NCI-H2081 treated with DMSO at 0.1 percent for 48 hours (cell line): ENCODE measurements at regions not wholly inside any gene's neighbourhood (a gene's known extent, or its start where the extent isn't known, plus 50 kb on each side); places are given as distances from the start of the nearest gene placed in this dataset.
"Not testable (repeated sequence)": the region's sequence is repeated elsewhere in the genome, so short reads cannot be mapped to it uniquely, and the experiment has no call there.

Experiments used
- DNase-seq: peaks from one replicate; lab custom pipeline; 2025; lab: John Stamatoyannopoulos, UW

DNA sequence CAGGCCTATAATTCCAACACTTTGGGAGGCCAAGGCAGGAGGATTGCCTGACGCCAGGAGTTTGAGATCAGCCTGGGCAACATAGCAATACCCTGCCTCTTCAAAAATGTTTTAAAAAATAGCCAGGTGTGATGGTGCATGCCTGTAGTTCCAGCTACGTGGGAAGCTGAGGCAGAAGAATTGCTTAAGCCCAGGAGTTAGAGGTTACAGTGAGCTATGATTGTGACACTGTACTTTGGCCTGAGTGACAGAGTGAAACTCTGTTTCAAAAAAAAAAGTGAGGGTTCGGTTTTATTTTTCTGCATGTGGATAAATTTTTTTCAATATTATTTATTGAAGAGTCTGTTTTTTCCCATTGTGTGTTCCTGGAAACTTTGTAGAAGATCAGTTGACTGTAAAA lies 208.1 kb downstream of the SLC4A3 start:
- DNase-seq = no peak

- no peak for DNase-seq
These were observed 209.3 kb downstream of the SLC4A3 start for GRCh38 chr2:219836647-219837177.

DNA sequence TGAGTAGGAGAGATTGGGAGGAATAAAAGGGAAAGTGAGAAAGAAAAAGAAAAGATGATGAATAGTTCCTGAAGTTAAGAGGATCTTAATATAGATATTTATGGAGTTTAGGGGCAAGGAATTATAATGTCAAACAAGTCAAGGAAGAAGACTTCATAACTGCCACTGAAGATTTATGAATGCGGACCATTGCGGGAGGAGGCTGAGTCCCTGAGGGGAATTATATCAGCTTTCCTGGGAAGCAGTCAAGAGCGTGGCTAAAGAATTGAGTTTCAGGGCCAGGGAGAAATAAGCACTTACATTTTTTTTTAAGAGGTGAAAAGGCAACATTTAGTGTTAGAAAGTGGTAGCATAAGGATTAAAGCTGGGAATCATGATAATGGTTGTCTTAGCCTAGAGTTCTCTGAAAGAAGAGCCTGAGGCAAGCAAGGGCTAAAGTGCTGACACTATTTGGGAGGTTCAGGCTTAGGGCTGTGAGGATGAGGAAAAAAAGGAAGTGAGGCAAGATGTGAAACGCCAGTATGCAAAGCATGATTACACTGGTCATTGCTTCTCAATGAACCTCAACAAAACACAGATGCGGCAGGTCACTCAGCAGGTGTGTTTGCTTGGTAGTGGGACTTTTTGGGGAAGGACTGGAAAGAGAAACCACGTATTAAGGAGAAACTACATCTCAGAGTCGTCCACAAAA lies 217.1 kb downstream of the SLC4A3 start:
- DNase-seq = no peak

DNA sequence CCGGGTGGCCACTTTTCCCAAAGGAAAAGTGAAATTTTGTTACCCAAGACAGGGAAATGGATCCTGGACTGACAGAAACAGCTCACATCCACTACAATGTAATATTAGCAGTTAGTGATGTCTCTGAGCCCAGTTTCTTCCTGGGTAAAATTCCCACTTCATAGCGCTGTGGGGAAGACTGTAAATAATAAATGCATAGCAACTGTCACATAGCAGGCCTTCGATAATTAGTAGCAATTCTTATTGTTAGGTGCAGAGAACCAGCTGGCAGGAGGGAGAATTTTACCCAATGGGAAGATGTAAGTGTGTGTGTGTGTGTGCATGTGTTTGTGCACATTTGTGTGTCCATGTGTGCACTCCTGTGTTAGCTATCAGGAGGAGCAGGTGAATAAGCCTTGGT lies 221.5 kb downstream of the SLC4A3 start:
- no peak for DNase-seq

DNA sequence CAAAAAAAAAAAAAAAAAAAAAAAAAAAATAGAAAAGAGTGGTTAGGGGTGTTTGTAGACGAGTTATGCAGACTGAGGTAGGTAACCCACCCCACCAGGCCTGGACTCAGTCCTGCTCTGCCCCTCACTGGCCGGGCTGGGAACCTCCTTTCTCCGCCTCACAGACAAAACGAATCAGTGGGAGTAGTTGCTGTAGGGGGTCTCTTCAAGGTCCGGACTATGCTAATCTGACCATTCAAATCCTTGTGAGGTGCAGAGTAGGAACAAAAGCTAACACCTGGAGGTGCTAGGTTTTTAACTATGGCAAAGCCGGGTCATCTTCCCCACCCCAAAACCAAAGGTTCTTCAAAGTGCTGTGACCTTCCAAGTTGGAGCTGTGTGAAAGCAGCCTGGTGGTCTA lies 223.7 kb downstream of the SLC4A3 start:
- DNase-seq = no peak

DNA sequence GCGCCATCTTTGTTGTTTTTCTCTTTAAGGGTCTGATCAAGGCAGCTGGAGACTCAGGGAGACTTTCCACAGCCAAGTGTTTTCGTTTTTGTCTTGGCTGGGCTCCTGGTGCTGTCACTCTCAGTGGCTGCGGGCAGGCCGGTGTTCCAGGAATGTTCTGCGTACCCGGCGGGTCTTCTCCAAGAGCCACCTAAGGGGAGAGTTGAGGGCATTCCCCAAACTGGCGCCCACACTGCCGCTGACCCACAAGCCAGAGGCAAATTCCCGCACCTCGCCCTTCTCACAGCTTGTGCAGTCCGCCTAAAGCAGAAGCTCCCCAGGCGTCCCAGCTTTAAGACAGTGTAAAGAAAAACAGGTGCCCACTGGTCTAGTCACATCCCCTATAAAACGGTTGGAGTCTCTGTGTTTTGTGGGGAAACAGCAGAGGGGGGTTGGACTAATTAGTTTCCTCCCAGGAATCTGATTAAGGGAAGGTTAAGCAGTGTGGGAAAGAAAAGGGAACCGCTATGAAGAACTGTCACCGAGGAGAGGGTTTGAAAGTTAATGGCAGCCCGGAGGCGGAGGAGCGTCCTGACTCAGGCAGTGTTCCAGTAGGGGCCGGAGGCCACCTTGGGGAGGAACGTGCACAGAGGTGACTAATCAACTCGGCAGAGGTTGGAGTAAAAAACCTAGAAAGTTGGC lies 224.5 kb downstream of the SLC4A3 start:
- DNase-seq = no peak

- DNase-seq = no peak
These were observed 225.2 kb downstream of the SLC4A3 start for GRCh38 chr2:219852626-219853025.

DNA sequence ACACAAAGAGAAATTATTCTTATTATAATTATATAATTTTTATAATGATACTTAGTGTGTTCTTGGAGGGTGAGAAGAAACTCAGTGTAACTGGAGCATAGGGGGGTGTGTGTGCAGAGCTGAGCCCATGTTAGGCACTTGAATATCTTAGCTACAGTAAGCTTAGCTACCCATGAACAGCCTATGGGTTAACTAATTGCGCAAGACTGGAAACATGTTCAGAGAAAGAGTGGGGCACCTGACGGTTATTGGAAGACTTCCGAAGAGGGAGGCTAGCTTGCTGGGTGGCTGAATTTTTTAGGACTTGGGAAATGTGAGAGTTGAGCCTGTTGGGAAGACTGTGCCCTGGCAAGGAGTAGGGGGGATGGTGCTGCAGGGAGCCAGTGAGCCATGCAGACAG lies 229.2 kb downstream of the SLC4A3 start:
- DNase-seq = no peak

DNA sequence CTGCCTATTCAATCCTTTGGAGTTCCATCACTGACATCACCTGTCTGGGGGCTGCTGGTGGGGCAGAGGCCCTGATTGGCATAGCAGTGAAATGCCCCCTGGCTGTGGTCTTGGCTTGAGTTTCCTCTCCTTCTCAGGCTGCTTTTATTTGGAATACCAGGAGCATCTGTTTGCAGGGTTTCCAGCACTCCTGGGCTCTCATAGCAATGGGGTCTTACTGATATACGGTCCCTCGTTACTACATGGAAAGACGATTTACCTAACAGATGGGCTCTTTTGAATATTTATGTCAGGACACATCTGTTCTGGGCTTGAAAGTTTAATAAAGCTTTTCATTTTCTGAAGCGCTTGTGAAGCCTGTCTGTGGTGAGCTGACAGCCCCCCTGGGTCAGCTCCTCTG lies 230.3 kb downstream of the SLC4A3 start:
- no peak for DNase-seq

DNA sequence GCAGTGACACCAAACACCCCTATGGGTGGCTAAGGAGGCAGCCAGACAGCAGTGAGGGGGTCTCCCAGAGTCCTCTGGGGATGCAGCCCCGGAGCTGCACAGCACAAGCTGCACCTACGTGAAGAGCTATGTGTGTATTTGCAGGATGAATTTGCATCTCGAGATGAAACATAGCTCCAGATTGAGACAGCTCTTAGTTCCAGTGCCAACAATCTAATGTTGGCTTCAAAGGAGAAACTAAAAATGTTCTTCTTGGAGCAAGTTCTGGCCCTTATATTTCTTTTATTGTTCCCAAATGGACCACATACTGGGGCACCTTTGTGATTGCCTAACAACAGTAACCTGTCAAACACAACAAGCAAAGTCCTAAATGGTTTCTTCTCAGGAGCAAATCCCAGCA lies 233.9 kb downstream of the SLC4A3 start:
- DNase-seq = no peak

- DNase-seq = no peak
These were observed 236.7 kb downstream of the SLC4A3 start for GRCh38 chr2:219864154-219864553.

DNA sequence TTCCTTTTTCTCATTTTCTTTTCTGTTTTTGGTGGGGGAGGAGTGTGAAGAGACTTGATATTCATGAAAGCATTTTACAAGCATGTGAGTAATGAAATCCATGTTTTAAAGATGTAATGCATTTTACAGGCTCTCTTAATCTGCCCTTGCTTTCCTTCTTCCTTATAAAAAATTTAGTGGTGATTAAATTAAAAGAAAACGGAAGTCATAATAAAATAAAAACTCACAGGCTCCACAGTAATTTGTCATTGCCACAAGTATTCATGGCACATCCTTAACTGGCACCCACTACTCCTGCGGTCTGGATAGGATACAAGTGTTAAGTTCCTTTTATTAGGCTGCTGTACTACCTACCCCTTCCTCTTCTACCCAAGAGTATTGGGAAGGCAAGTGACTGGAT lies 241.2 kb downstream of the SLC4A3 start:
- DNase-seq = no peak

GRCh38 chr2:219870041-219870440 lies 242.6 kb downstream of the SLC4A3 start:
- DNase-seq = no peak

GRCh38 chr2:219871351-219871750 lies 243.9 kb downstream of the SLC4A3 start:
- DNase-seq = no peak

GRCh38 chr2:219875036-219875435 lies 247.6 kb downstream of the SLC4A3 start:
- no peak for DNase-seq

- DNase-seq = not testable (repeated sequence)
These were observed 248.6 kb downstream of the SLC4A3 start for GRCh38 chr2:219875986-219876385.

- no peak for DNase-seq
These were observed 249.5 kb downstream of the SLC4A3 start for GRCh38 chr2:219876931-219877330.

DNA sequence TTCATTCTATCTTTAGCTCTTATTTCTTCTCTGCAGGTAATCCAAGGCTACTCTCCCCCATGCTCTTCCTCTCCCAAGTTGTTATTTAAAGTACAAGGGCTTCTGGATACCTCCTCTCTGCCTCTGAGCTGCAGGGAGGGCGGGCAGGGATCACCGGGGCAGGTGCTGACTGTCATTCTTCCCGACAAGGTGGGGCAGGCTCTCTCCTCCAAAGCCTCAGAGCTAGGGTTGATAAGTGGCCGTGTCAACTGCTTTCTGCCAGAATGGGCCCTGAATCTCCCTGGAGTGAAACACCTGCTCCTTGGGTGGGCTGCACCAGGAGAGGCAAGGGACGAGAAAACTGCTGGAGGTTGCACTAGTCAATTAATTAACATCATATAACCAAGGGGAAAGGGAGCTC lies 250.3 kb downstream of the SLC4A3 start:
- DNase-seq = no peak

GRCh38 chr2:219878516-219878915 lies 251.1 kb downstream of the SLC4A3 start:
- DNase-seq = no peak

DNA sequence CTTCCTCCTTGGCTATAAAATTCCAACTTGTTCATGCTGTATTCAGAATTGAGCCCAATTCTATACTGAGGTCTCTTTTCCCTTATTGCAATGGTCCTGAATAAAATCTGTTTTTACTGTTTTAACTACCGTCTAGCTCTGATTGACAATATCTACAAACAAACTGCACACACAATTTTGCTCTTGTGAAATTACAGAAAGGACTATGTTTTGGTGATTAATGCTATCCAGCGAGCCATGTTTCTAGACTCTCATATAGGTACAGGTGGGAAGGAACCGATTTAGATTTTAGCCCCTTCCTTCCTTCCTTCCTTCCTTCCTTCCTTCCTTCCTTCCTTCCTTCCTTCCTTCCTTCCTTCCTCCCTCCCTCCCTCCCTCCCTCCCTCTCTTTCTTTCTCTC lies 254.4 kb downstream of the SLC4A3 start:
- no peak for DNase-seq

GRCh38 chr2:219886615-219887014 lies 259.2 kb downstream of the SLC4A3 start:
- no peak for DNase-seq

GRCh38 chr2:219887870-219888269 lies 260.4 kb downstream of the SLC4A3 start:
- no peak for DNase-seq

DNA sequence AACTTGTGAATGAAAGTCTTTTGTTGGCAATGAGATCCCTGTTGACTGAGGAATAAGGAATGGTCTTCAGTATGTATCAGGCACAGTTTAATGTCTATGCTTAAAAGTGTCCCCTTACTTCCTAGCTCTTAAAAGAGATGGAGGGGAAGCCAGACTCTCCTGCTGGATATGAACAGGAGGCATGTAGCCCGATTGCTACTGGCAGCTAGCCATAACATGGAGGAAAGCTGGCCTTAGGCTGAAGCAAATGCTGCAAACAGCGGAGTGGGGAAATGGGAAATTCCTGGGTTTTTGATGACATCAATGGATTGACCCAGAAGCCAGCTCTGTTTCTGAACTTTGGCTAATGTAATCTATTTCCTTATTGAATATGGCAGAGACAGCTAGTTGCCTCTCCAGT lies 266.1 kb downstream of the SLC4A3 start:
- DNase-seq = no peak

GRCh38 chr2:219897456-219897855 lies 270.0 kb downstream of the SLC4A3 start:
- no peak for DNase-seq
